Kidney epithelial cell (primary cell): ENCODE measurements at regions not wholly inside any gene's neighbourhood (a gene's known extent, or its start where the extent isn't known, plus 50 kb on each side); places are given as distances from the start of the nearest gene placed in this dataset.

ENCODE experiments used
- DNase-seq: peaks from one replicate; pipeline ENCODE4 v3.0.0-alpha.2; 2010; ENCODE audit warnings: low read depth
- H3K27me3 ChIP-seq: 2 replicates; pipeline ENCODE4 v1.6.0; 2011; ENCODE audit warnings: low read length; ENCODE audit not compliant: control insufficient read depth, insufficient read depth
- H3K36me3 ChIP-seq: 2 replicates; pipeline ENCODE4 v1.5.1; 2011; ENCODE audit warnings: low read length; ENCODE audit not compliant: control insufficient read depth, insufficient read depth
- H3K4me3 ChIP-seq: 2 replicates; pipeline ENCODE4 v1.5.1; 2011; ENCODE audit warnings: low read depth, mild to moderate bottlenecking, control low read depth, low read length
- TF ChIP-seq, protein P1 (sequence below): IDR thresholded peaks from 2 replicates; pipeline ENCODE4 v1.5.1; 2011; ENCODE audit warnings: mild to moderate bottlenecking, moderate library complexity, low read length, control low read depth, inconsistent platforms; ENCODE audit not compliant: insufficient read depth, poor library complexity, severe bottlenecking

DNA sequence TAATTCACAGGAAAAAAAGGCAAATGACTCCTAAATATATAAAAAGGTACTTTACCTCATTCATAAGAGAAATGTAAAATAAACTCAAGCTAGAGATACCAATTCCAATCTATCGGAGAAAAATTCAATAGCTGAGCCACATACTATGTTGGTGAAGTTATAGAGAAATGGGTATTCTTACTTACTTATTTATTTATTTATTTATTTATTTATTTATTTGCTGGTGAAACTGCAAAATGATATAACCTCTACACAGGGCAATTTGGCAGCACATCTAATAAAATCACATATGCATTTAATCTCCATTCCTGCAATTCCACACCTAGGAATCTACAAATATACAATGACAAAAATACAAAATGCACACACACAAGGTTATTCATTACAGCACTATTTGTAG lies 117.5 kb upstream of the TMEM168 start:
- no peaks in the 10 kb centered on the region for H3K27me3 ChIP-seq
- H3K4me3 ChIP-seq, result no peak overlapping the region
- TF ChIP-seq, protein P1, sequence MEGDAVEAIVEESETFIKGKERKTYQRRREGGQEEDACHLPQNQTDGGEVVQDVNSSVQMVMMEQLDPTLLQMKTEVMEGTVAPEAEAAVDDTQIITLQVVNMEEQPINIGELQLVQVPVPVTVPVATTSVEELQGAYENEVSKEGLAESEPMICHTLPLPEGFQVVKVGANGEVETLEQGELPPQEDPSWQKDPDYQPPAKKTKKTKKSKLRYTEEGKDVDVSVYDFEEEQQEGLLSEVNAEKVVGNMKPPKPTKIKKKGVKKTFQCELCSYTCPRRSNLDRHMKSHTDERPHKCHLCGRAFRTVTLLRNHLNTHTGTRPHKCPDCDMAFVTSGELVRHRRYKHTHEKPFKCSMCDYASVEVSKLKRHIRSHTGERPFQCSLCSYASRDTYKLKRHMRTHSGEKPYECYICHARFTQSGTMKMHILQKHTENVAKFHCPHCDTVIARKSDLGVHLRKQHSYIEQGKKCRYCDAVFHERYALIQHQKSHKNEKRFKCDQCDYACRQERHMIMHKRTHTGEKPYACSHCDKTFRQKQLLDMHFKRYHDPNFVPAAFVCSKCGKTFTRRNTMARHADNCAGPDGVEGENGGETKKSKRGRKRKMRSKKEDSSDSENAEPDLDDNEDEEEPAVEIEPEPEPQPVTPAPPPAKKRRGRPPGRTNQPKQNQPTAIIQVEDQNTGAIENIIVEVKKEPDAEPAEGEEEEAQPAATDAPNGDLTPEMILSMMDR, result no peak
- DNase-seq, result no peak
- H3K36me3 ChIP-seq, result no peaks in the 10 kb centered on the region

DNA sequence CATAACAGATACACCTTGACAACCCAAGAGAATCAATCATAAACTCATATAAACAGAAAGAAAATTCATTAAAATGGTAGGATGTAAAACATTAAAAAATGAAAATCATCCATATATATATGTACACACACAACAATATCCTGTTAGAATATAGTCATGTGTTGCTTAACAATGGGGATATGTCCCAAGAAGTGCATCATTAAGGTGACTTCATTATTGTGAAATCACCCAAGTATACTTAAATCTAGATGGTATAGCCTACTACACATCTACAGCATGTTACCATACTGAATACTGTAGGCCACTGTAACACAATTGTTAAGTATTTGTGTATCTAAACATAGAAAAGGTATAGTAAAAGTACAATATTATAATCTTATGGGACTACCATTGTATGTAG lies 115.8 kb upstream of the TMEM168 start:
- Histone ChIP-seq H3K36me3 (no peaks in the 10 kb centered on the region), H3K27me3 (no peaks in the 10 kb centered on the region), H3K4me3 (no peak overlapping the region)
- no peak for DNase-seq
- TF ChIP-seq, protein P1, result no peak

DNA sequence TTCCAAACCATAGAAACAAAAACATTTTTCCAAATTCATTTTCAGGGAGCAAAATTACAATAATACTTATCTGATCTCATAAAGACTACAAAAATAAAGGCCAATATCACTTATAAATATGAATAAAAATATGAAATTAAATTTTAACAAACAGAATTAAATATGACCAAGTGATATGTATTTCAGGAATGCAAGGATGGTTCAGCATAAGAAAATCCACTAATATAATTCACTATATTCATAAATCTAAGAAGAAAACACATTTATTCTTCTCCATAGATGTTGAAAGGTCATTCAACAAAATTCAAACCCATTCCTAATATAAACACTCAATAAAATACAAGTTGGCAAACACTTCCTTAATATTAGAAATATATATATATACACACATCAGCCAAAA lies 115.2 kb upstream of the TMEM168 start:
- DNase-seq, result no peak
- TF ChIP-seq, protein P1, result no peak
- Histone ChIP-seq H3K36me3 (no peaks in the 10 kb centered on the region), H3K27me3 (no peaks in the 10 kb centered on the region), H3K4me3 (no peak overlapping the region)

DNA sequence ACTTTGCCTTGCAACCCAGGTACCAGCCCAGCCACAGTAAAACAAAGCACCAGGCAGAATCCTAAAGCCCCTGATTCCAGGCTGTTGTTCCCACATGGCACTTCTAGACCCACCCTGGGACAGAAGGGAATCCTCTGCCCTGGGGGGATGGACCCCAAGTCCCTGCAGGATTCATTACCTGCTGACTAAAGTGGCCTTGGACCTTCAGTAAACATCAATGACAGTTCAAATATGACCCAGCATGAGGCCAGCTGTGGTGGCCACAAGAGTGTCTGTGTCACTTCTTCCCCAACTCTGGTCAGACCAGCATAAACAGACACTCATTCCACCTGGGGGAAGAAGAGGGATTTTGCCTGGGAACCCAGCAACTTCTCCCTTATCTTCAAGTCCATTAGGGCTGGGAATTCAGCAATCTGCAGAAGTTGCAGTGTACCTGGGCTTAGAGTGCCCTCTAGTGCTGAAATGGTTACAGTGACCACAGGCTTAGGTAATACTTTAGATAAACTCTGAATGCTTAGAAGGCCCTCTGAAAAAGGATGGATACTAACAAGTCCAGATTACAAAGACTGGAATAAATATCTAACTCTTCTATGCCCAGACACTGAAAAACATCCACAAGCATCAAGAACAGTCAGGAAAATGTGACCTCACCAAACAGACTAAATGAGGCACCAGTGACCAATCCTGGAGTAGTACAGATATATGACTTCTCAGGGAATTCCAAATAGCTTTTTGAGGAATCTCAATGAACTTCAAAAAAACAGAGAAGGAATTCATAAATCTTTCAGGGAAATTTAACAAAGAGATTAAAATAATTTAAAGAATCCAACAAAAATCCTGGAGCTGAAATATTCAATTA lies 108.5 kb upstream of the TMEM168 start:
- Histone ChIP-seq H3K36me3 (no peaks in the 10 kb centered on the region), H3K27me3 (no peaks in the 10 kb centered on the region), H3K4me3 (no peak overlapping the region)
- DNase-seq, result no peak
- TF ChIP-seq, protein P1, result peak; percentile 76

DNA sequence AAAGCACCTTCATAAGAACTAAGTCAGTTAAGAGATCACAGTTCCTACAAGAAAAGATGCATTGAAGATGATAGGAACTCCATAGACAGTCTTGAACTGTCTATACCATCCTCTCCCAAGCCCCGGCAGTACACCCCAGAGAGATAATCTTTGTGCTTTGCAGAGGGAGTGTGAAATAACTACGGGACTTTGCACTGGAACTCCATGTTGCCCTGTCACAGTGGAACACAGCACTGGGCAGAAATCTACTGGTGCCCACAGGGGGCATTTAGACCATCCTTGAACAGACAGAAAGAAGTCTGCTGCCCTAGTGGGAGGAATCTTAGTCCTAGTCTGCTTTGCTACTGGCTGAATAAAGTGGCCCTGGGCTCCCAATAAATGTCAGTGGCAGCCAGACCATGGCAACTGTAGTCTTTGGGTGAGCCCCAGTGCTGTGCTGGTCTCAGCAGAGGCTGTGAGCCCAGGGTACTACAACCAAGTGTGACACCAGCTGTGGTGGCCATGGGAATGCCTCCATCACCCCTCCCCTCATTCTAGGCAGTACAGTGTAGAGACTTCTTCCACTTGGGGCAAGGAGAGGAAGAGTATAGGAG lies 107.7 kb upstream of the TMEM168 start:
- Histone ChIP-seq H3K27me3 (no peaks in the 10 kb centered on the region), H3K4me3 (no peak overlapping the region), H3K36me3 (no peaks in the 10 kb centered on the region)
- no peak for DNase-seq
- TF ChIP-seq, protein P1, result no peak
